Activated CD4-positive, alpha-beta T cell treated with anti-CD3 and anti-CD28 coated beads, Interleukin-2, Interleukin-4, amounts not matched to agents 100 ng/mL and 50 ng/mL, durations not matched to agents 16 hours and 8 hours (primary cell): ENCODE measurements at regions not wholly inside any gene's neighbourhood (a gene's known extent, or its start where the extent isn't known, plus 50 kb on each side); places are given as distances from the start of the nearest gene placed in this dataset.

Experiments used
- DNase-seq: peaks from one replicate; pipeline ENCODE4 v3.0.0-alpha.2; 2020; ENCODE audit warnings: low spot score

DNA sequence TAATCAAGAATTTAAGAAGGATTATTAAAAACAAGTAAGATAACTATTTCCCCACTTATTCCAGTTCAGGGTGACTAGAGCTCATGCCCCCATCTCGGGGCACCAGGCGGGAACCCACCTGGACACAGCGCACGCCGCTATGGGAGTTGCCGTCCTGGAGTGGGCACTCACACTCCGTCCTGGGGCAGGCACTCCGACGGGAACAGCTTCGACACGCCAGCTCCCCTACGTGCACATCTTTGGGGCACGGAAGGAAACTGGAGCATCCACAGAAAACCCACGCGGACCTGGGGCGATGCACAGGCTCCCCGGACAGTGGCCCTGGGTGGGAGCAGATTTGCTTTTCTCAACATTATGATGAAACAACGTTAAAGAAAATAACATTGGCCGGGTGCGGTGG, 52.0 kb upstream of the GATA5 start:
- no peak for DNase-seq

GRCh38 chr20:62528983-62529891, 53.4 kb upstream of the GATA5 start:
- no peak for DNase-seq

DNA sequence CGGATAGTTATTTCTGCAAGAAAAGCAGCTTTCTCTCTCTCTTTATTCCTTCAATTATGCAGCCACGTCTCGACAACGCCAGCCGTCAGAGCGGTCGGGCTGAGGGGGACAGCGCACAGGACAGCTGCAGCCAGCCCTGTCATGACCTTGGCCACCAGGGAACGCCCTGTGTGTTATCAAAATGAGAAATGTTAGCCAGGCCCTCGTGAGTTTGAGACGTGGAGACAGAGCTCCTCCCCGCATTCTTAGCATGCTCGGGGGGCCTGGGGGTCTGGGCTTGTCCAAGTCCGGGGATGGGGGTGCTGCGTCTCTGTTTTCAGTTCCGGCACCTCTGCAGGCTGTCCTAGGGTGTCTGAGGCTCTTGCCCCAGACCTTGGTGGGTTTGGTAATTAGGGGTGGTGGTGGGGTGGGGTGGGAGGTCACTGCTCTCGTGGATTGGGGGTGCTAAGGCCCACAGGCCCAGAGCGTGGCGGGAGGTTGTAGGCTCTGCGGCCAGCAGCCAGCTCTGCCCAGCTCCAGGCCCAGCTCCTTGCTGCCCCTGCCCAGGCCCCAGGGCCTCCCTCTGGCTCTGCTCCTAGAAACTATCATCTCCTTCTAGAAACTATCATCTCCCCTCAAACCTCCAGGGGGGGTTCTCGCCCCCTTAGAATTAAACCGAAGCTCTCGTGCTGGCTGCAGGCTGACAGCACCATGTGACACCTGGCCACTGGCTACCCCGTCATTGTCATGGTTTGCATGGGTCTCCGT, 54.3 kb upstream of the GATA5 start:
- no peak for DNase-seq

GRCh38 chr20:62530643-62531032, 54.8 kb upstream of the GATA5 start:
- DNase-seq, result no peak

DNA sequence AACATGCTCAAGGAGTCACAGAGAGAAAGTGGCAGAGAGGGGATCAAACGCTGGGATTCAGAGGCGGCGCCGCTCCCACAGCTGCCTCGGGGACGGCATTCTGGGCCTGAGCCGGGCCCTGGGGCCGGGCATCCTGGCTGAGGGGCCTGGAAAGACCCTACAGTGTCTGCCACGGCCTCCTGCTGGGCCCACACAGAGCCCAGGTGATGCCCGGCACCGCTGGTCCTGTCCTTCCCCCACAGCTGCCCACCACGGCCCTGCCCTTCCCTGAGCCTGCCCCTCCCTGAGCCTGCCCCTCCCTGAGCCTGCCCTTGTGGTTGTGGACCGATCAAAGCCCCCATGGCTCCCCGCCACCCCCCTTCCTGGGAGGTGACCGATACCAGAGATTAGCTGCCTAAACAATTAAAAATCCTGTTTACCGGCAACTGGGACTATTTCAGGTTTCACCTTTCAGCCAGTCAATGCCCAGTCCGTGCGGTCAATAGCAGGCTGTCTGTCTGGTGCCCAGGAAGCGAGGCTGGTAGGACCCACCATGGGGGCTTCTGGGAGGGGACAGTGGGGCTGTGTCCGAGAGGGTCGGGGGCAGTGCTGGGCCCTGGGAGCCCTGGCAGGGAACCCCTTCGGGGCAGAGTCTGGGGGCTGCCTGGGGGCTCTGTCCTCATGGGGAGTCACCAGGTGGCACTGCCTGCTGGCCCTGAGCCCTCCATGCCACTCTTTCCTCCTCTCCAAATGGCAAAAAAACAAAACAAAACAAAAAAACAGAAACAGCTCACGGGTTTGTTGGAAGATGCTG, 55.4 kb upstream of the GATA5 start:
- DNase-seq, result no peak

DNA sequence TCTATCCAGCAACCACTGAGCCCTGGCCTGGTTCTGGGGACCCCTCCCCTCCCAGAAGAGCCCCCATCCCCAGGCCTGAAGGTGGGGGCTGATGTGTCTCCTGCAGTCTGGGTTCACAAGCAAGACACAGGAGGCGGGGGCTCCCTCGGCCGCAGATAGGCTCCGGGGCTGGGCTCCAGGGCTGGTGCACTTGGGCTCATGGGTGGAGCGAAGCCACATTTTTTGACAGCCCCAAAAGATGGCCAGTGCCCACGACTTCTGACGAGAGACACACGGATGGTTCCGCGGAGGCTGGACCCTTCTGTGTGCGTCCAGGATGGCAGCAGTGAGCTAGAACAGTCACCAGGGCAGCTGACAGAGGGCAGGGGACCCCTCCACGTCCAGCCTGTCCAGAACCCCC, 57.1 kb upstream of the GATA5 start:
- no peak for DNase-seq

DNA sequence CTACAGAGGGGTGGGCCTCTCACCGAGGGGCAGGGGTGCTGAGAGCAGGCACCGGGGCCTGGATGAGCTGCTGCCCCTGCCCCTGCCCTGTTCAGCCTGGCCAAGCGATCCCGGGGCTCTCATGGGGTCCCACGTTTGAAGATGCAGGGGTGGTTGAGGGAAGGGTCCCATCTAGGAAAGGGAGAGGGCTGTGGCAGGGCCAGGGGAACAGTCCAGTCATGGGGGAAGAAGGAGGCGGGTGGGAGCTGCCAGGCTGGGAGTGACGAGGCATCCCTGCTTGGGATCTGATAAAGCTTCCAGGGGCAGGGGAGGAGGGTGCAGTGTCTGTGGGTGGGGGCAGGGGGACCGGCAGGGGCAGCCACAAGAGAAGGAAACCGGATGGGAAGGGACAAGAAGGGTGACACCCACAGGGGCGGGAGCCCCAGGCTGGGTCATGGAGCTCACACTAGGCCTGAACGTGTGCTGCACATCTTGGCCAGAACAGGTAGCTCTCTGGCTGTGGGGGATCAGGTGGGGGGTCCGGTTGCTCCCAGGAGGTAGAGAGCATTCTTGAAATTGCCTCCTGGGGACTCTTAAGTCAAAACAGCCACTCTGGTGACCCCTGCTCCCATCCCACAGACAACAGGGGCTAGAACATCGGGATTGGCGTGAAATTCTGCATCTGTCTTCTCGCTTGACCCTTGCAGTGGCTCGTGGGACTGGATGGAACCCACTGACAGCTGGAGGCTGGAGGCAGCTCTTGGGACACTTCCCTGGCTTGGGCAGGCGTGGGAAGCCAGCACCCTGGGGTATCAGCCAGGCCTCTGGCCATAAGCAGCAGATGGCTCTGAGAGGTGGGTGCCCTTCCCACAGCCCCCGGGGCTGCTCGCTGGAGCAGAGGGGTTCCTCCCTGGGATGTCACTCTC, 58.0 kb upstream of the GATA5 start:
- no peak for DNase-seq

GRCh38 chr20:62534526-62535221, 58.9 kb upstream of the GATA5 start:
- no peak for DNase-seq

DNA sequence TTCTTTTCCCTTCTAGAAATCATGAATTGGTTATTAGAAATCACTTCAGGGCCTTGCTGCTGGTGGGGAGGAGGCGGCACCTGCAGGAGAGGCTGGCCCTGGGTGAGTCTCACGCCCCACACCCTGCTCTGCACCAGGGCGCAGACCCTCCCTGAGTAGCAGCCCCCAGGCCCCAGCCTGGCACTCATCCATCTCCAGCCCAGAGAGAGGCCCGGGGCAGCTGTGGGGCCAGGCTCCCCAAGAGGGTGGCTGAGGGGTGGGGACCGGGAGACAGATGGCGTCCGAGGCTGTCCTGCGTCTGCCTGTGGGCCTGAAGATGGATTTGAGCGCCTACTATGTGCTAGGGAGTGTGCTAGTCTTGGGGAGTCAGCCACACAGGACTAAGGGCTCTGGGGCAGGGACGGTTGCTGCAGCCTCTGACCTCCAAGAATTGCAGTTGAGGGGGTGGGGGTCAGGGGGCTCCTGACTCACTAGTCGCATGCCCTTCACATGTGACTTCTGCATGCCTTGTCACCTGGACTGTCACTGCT, 59.6 kb upstream of the GATA5 start:
- no peak for DNase-seq

DNA sequence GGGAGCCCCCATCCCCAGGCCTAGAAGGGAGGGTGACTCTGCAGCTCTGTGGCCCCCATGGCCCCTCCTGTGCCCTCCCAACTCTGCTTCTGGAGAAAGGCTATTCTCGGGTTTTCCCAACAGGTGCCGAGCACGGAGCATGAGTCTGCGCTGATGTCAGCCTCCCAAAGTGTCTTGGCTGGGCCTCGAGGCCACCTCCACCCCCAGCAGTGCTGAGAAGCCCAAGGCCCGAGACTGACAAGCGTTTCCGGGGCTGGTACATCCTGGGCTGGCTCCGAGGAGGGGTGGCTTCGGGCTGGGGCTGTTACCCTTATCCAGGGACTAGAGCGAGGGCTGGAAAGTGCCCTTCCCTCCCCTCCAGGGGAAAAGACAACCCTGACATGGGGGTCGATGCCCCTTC, 60.2 kb upstream of the GATA5 start:
- no peak for DNase-seq

DNA sequence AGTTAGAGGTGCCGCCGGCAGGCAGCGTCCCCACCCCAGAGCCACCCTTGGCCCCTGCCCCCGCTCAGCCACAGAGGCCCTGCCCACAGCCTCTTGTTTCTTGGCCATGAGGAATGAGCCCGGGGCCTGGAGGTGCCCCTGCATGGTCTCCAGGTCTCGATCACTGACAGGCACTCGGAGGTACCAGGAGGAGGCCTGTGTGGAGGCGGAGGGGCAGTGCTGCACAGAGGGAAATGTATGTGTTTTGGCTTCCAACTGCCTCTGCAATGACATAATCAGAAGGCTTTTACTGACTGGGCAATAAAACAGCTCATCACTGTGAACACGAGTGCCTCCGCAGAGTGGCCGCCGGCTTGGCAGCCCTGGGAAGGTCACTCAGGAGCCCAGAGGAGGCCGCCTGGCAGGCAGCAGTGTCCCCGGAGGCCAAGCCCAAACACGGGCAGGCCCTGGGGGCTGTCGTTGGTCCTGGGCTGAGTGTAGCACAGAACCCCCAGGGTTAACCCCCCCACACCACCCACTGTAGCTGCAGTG, 61.1 kb upstream of the GATA5 start:
- DNase-seq, result no peak

GRCh38 chr20:62537649-62538292, 62.0 kb upstream of the GATA5 start:
- no peak for DNase-seq

GRCh38 chr20:62539198-62540045, 63.6 kb upstream of the GATA5 start:
- DNase-seq, result no peak

DNA sequence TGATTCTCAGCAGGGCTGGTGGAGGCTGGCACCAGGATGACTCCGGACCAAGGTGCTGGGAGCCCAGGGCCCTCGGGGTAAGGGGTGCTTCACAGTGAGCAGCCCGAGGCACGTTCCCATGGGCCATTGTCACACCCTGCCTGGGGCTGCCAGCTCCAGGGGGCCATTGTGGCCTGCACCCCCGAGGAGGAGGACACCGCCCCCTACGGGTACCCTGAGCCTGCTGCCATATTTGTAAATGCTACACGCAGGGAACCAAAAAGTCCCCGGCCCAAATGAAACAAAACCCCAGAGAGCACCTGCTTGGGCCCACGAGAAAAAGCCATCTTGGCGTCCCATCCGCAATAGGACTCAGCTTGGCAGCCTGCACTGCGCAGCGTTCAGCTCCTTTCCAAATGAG, 64.7 kb upstream of the GATA5 start:
- DNase-seq, result no peak

DNA sequence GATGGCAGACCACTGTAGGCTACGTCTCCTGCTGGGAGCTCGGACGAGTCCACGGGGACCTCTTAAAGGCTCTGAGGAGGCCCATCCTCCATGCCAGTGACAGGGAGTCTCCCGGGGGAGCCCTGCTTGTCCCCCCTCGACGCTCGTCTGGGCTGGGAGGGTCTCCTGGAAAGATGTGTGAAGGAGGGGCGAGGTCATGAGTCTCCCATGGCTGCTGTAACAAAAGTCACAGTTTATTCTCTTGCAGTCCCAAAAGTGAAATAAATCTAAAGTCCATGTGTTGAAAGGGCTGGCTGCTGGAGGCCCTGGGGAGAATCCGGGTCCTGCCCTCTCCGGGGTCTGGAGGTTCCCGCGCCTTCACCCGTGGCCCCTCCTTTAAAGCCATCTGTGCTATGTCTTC, 67.1 kb upstream of the GATA5 start:
- no peak for DNase-seq

DNA sequence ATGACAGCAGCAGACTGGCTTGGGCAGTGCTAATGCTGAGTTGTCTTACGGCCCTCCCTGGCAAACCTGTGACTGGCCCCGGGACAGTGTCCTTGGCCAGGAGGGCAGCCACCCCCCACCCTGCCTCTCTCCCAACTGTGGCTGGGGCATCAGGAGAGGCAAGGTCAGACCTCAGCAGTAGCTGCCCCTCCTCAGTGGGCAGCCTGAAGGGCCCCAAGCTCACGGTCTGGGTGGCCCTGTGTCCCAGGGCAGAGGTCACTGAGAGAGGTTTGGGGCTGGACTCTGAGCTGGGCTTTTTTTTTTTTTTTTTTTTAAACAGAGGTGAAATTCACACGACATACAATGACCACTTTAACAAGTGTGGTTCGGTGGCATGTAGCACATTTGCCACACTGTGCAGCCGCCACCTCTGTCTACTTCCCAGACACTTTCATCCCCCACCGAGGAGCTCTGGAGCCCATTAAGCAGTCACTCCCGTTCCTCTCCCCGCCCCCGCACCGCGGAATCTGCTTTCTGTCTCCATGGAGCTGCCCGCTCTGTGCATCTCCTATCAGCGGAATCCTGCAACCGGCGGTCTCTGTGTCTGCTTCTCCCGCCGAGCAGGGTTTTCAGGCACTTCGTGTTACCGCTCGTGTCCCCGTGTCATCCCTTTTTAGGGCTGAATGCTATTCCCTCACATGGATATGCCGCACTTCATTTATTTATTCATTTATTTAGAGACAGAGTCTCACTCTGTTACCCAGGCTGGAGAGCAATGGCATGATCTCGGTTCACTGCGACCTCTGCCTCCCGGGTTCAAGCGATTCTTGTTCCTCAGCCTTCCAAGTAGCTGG, 67.9 kb upstream of the GATA5 start:
- no peak for DNase-seq

DNA sequence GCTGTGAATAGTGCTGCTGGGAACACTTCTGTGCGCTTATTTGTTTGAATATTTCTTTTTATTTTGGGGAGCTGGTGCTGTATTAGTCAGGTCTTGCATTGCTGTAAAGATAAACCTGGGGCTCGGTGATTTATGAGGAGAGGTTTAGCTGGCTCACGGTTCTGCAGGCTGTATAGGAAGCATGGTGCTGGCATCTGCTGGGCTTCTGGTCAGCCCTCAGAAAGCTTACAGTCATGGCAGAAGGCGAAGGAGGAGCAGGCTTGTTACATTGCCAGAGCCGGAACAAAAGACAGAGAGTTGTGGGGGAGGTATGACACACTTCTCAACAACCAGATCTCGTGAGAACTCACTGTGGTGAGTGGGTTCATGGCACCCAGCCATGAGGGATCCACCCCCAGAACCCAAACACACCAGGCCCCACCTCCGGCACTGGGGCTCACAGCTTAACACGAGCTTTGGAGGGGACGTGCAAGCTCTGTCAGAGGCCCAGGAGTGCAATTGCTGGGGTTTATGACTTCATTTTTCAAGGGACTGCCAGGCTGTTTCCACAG, 68.8 kb upstream of the GATA5 start:
- DNase-seq, result no peak

GRCh38 chr20:62545271-62545670, 69.5 kb upstream of the GATA5 start:
- no peak for DNase-seq
